Uterus (tissue), 2 donors: ENCODE measurements at regions not wholly inside any gene's neighbourhood (a gene's known extent, or its start where the extent isn't known, plus 50 kb on each side); places are given as distances from the start of the nearest gene placed in this dataset.

Source experiments
- POLR2A ChIP-seq, 2 donors: fragments of 450-650 bp; IDR thresholded peaks; one replicate each; pipeline ENCODE4 v1.6.1; 2016; ENCODE audit warnings: antibody characterized with exemption in 2 of 2, mild to moderate bottlenecking in 1 of 2, moderate library complexity in 1 of 2
- TF ChIP-seq, protein P1 (sequence below), 4 experiments: fragments of 200-600 bp in 2 of 4; fragments of 450-650 bp in 2 of 4; sonication (generic) in 2 of 4; IDR thresholded peaks; one replicate each; pipeline ENCODE4 v1.5.1; 2016 to 2019; ENCODE audit warnings: antibody characterized with exemption in 4 of 4, mild to moderate bottlenecking in 2 of 4, moderate library complexity in 1 of 4

GRCh38 chr3:75341324-75342067, 322.6 kb upstream of the FRG2C start:
- TF ChIP-seq, protein P1, sequence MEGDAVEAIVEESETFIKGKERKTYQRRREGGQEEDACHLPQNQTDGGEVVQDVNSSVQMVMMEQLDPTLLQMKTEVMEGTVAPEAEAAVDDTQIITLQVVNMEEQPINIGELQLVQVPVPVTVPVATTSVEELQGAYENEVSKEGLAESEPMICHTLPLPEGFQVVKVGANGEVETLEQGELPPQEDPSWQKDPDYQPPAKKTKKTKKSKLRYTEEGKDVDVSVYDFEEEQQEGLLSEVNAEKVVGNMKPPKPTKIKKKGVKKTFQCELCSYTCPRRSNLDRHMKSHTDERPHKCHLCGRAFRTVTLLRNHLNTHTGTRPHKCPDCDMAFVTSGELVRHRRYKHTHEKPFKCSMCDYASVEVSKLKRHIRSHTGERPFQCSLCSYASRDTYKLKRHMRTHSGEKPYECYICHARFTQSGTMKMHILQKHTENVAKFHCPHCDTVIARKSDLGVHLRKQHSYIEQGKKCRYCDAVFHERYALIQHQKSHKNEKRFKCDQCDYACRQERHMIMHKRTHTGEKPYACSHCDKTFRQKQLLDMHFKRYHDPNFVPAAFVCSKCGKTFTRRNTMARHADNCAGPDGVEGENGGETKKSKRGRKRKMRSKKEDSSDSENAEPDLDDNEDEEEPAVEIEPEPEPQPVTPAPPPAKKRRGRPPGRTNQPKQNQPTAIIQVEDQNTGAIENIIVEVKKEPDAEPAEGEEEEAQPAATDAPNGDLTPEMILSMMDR (IDR thresholded peaks at IDR 0.05), result no peak
- TF ChIP-seq POLR2A (IDR thresholded peaks at IDR 0.05), result no peak
